ENCODE measurements at regions not wholly inside any gene's neighbourhood (a gene's known extent, or its start where the extent isn't known, plus 50 kb on each side); places are given as distances from the start of the nearest gene placed in this dataset.

GRCh38 chr19:30092721-30093569 is 150.9 kb downstream of the URI1 start:
- intact Hi-C loops (cut with micrococcal nuclease; ENCODE audit: unreplicated experiment): no loop called here
- BruUV-seq (replicated peaks): no TSS peak
- TF ChIP-seq, protein P1, sequence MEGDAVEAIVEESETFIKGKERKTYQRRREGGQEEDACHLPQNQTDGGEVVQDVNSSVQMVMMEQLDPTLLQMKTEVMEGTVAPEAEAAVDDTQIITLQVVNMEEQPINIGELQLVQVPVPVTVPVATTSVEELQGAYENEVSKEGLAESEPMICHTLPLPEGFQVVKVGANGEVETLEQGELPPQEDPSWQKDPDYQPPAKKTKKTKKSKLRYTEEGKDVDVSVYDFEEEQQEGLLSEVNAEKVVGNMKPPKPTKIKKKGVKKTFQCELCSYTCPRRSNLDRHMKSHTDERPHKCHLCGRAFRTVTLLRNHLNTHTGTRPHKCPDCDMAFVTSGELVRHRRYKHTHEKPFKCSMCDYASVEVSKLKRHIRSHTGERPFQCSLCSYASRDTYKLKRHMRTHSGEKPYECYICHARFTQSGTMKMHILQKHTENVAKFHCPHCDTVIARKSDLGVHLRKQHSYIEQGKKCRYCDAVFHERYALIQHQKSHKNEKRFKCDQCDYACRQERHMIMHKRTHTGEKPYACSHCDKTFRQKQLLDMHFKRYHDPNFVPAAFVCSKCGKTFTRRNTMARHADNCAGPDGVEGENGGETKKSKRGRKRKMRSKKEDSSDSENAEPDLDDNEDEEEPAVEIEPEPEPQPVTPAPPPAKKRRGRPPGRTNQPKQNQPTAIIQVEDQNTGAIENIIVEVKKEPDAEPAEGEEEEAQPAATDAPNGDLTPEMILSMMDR (IDR thresholded peaks at IDR 0.05; ENCODE audit: insufficient read depth in 1 of 2, low read depth in 1 of 2, low read length in 1 of 2, severe bottlenecking in 1 of 2, unreplicated experiment in 1 of 2): no peak

DNA sequence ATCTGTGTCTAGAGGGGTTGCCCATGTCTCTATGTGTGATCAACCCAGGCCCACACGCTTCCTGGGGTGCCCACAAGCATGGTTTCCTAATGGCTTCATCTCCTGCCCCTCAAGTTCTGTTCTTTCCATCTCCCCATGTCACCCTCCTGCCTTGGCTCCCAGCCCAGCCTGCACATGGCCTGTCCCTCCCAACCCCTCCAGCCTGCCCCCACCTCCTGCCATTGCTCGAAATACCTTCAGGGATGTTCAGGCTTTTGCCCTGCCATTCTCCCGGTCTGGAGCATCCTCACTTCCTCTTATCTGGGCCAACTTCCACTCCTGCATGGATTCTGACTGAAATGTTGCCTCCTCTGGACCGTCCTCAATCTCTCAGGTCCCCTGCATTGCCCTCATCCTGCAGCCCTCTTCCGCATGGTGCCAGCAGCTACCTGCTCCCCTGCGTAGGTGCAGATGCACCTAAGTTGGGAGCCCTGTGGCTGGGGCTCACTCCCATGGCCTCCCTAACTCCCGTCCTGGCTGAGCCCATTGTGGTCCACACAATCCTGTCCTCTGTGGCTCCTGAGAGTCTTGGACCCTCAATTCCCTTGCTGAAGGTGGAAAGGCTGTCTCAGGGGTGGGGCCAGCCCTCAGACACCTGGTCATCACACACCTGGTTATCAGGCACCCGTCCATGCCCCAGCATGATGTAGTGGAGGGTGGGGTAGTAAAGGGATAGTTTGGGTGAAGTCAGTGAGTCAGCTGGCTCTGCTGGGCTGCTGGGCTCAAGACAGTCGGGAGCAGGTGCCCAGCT is 152.1 kb downstream of the URI1 start:
- H3K4me3 ChIP-seq (ENCODE audit: low read depth, low read length): no peak overlapping the region
- DNase-seq: no peak
- ChIA-PET CTCF (no interaction called here), POLR2A (no interaction called here)
- H3K4me1 ChIP-seq: no peaks in the 10 kb centered on the region
- no peaks in the 10 kb centered on the region for H3K36me3 ChIP-seq (ENCODE audit: control insufficient read depth, insufficient read depth, low read length)
- H3K9me3 ChIP-seq: no peaks in the 10 kb centered on the region
- no peak overlapping the region for H3K27ac Mint-ChIP-seq (ENCODE audit: unreplicated experiment)
- BruUV-seq (replicated peaks): no TSS peak
- H3K27me3 ChIP-seq (replicated peaks; ENCODE audit: control insufficient read depth, insufficient read depth, low read length): peaks cover 1% of the 10 kb centered on the region; the same call in 1 of the 2 replicates
- no peaks in the 10 kb centered on the region for H3K36me3 Mint-ChIP-seq (ENCODE audit: insufficient read depth, unreplicated experiment)
- no peak overlapping the region for H3K4me3 Mint-ChIP-seq (ENCODE audit: unreplicated experiment)
- no peaks in the 10 kb centered on the region for H3K4me1 Mint-ChIP-seq (ENCODE audit: low read depth, unreplicated experiment)
- peaks cover 19% of the 10 kb centered on the region for H3K27me3 Mint-ChIP-seq (ENCODE audit: insufficient read depth, unreplicated experiment)
- TF ChIP-seq, protein P1 (IDR thresholded peaks at IDR 0.05; ENCODE audit: insufficient read depth in 1 of 2, low read depth in 1 of 2, low read length in 1 of 2, severe bottlenecking in 1 of 2, unreplicated experiment in 1 of 2): no peak
- intact Hi-C loops (cut with micrococcal nuclease; ENCODE audit: unreplicated experiment): no loop called here
- H3K9me3 Mint-ChIP-seq (ENCODE audit: unreplicated experiment): no peaks in the 10 kb centered on the region

More at GRCh38 chr19:30092721-30093569, 150.9 kb downstream of the URI1 start:
- ChIA-PET POLR2A (no interaction called here), CTCF (no interaction called here)
- H3K27me3 ChIP-seq (replicated peaks; ENCODE audit: control insufficient read depth, insufficient read depth, low read length): peaks cover 1% of the 10 kb centered on the region; the same call in 1 of the 2 replicates
- no peak overlapping the region for H3K4me3 ChIP-seq (ENCODE audit: low read depth, low read length)
- Mint-ChIP-seq H3K27me3 (ENCODE audit: insufficient read depth, unreplicated experiment) (peaks cover 16% of the 10 kb centered on the region), H3K9me3 (ENCODE audit: unreplicated experiment) (no peaks in the 10 kb centered on the region), H3K36me3 (ENCODE audit: insufficient read depth, unreplicated experiment) (no peaks in the 10 kb centered on the region), H3K27ac (ENCODE audit: unreplicated experiment) (no peak overlapping the region), H3K4me3 (ENCODE audit: unreplicated experiment) (no peak overlapping the region), H3K4me1 (ENCODE audit: low read depth, unreplicated experiment) (no peaks in the 10 kb centered on the region)
- no peaks in the 10 kb centered on the region for H3K4me1 ChIP-seq
- no peaks in the 10 kb centered on the region for H3K9me3 ChIP-seq
- DNase-seq: no peak
- no peaks in the 10 kb centered on the region for H3K36me3 ChIP-seq (ENCODE audit: control insufficient read depth, insufficient read depth, low read length)

DNA sequence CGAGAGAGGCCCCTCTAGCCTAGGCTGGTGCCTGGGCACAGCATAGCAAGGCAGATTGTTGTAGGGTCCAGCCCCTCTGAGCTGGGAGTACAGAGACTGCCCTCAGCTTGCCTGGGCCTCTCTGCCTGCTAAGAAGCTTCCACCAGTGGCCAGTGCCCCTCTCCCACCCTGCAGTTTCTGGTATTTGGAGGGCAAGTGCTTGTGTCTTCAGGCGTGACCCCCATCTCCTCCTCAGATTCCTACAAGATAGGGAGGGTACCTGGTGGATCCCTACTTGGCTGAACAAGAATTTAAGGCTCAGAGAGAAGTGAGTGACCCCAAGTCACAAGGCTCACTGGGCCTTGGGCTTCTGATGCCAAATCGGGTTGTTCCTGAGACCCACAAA is 152.7 kb downstream of the URI1 start:
- ChIA-PET CTCF (no interaction called here), POLR2A (no interaction called here)
- no TSS peak for BruUV-seq (replicated peaks)
- H3K27ac Mint-ChIP-seq (ENCODE audit: unreplicated experiment): no peak overlapping the region
- TF ChIP-seq, protein P1 (IDR thresholded peaks at IDR 0.05; ENCODE audit: insufficient read depth in 1 of 2, low read depth in 1 of 2, low read length in 1 of 2, severe bottlenecking in 1 of 2, unreplicated experiment in 1 of 2): no peak
- Histone ChIP-seq H3K4me3 (ENCODE audit: low read depth, low read length) (no peak overlapping the region), H3K36me3 (ENCODE audit: control insufficient read depth, insufficient read depth, low read length) (no peaks in the 10 kb centered on the region), H3K27me3 (replicated peaks; ENCODE audit: control insufficient read depth, insufficient read depth, low read length) (peaks cover 1% of the 10 kb centered on the region; the same call in 1 of the 2 replicates), H3K4me1 (no peaks in the 10 kb centered on the region), H3K9me3 (no peaks in the 10 kb centered on the region)
- H3K4me1 Mint-ChIP-seq (ENCODE audit: low read depth, unreplicated experiment): no peaks in the 10 kb centered on the region
- H3K27me3 Mint-ChIP-seq (ENCODE audit: insufficient read depth, unreplicated experiment): peaks cover 18% of the 10 kb centered on the region
- DNase-seq: no peak
- H3K36me3 Mint-ChIP-seq (ENCODE audit: insufficient read depth, unreplicated experiment): no peaks in the 10 kb centered on the region
- no peaks in the 10 kb centered on the region for H3K9me3 Mint-ChIP-seq (ENCODE audit: unreplicated experiment)
- no peak overlapping the region for H3K4me3 Mint-ChIP-seq (ENCODE audit: unreplicated experiment)
- intact Hi-C loops (cut with micrococcal nuclease; ENCODE audit: unreplicated experiment): no loop called here
